ENCODE measurements at regions not wholly inside any gene's neighbourhood (a gene's known extent, or its start where the extent isn't known, plus 50 kb on each side); places are given as distances from the start of the nearest gene placed in this dataset.

GRCh38 chr1:95685081-95685480 is 451.1 kb downstream of the RWDD3 start:
- Histone ChIP-seq H3K9ac (ENCODE audit: insufficient read depth, low read depth, low read length) (no peak overlapping the region), H3K4me3 (replicated peaks in 1 of 3; ENCODE audit: insufficient read depth in 1 of 3, low read depth in 2 of 3, low read length in 3 of 3) (no peak overlapping the region), H2AFZ (ENCODE audit: low read length) (no peak overlapping the region), H3K27ac (ENCODE audit: extremely low read length, insufficient read depth, low read length) (no peak overlapping the region), H3K27me3 (ENCODE audit: control insufficient read depth in 1 of 2, insufficient read depth in 2 of 2, low read length in 2 of 2) (no peaks in the 10 kb centered on the region), H4K20me1 (ENCODE audit: insufficient read depth, low read length) (no peaks in the 10 kb centered on the region), H3K4me2 (ENCODE audit: low read depth, low read length) (no peak overlapping the region), H3K79me2 (ENCODE audit: insufficient read depth, low read length) (no peaks in the 10 kb centered on the region), H3K9me3 (ENCODE audit: low read length) (no peaks in the 10 kb centered on the region), H3K4me1 (ENCODE audit: insufficient read depth, low read length) (no peaks in the 10 kb centered on the region), H3K36me3 (replicated peaks in 1 of 2; ENCODE audit: control insufficient read depth in 1 of 2, insufficient read depth in 2 of 2, low read length in 2 of 2) (no peaks in the 10 kb centered on the region)
- POLR2A ChIA-PET, result no interaction called here
- 0% methylated on average over 1 of the region's 2 CpGs for WGBS (ENCODE audit: low lambda C conversion rate)
- CTCF ChIA-PET (ENCODE audit: low intra/inter-chr PET ratio, low total read pairs), result no interaction called here
- ATAC-seq, result no peak
- intact Hi-C loops (cut with micrococcal nuclease; ENCODE audit: unreplicated experiment), result no loop called here
- FAIRE-seq, result no peak
- no peak for DNase-seq (ENCODE audit: low spot score)
- in situ Hi-C loops (cut with HindIII; ENCODE audit: extremely low pct_ligation_motif_present, low pct_unique_long_range_greater_than_20kb), result no loop called here
- BruUV-seq (replicated peaks), result no TSS peak
- TF ChIP-seq, protein P1, sequence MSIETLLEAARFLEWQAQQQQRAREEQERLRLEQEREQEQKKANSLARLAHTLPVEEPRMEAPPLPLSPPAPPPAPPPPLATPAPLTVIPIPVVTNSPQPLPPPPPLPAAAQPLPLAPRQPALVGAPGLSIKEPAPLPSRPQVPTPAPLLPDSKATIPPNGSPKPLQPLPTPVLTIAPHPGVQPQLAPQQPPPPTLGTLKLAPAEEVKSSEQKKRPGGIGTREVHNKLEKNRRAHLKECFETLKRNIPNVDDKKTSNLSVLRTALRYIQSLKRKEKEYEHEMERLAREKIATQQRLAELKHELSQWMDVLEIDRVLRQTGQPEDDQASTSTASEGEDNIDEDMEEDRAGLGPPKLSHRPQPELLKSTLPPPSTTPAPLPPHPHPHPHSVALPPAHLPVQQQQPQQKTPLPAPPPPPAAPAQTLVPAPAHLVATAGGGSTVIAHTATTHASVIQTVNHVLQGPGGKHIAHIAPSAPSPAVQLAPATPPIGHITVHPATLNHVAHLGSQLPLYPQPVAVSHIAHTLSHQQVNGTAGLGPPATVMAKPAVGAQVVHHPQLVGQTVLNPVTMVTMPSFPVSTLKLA (IDR thresholded peaks at IDR 0.05), result no peak
- TF ChIP-seq SRY (CRISPR knock-in tag; IDR thresholded peaks at IDR 0.05) (no peak), MED1 (CRISPR knock-in tag; IDR thresholded peaks at IDR 0.05) (no peak), ZNF749 (CRISPR knock-in tag; IDR thresholded peaks at IDR 0.05; ENCODE audit: borderline replicate concordance) (no peak), ZBTB39 (CRISPR knock-in tag; IDR thresholded peaks at IDR 0.05) (no peak), MED8 (CRISPR knock-in tag; IDR thresholded peaks at IDR 0.05; ENCODE audit: insufficient replicate concordance) (no peak), YEATS4 (CRISPR knock-in tag; IDR thresholded peaks at IDR 0.05; ENCODE audit: borderline replicate concordance) (no peak), ZNF225 (CRISPR knock-in tag; IDR thresholded peaks at IDR 0.05) (no peak), MAFF (IDR thresholded peaks at IDR 0.05; ENCODE audit: low read depth, low read length) (no peak), ZBTB26 (CRISPR knock-in tag; IDR thresholded peaks at IDR 0.05; ENCODE audit: borderline replicate concordance) (no peak), ZNF891 (CRISPR knock-in tag; IDR thresholded peaks at IDR 0.05) (no peak), ETV5 (CRISPR knock-in tag; IDR thresholded peaks at IDR 0.05; ENCODE audit: borderline replicate concordance) (no peak), HIC2 (CRISPR knock-in tag; IDR thresholded peaks at IDR 0.05; ENCODE audit: low read depth) (no peak), ZNF414 (CRISPR knock-in tag; IDR thresholded peaks at IDR 0.05) (no peak), STAT5B (CRISPR knock-in tag; IDR thresholded peaks at IDR 0.05) (no peak), CHCHD3 (CRISPR knock-in tag; IDR thresholded peaks at IDR 0.05) (no peak), NR2C2 (CRISPR knock-in tag; IDR thresholded peaks at IDR 0.05; ENCODE audit: borderline replicate concordance) (no peak), ATM (IDR thresholded peaks at IDR 0.05; ENCODE audit: borderline replicate concordance) (no peak), ATF5 (CRISPR knock-in tag; IDR thresholded peaks at IDR 0.05; ENCODE audit: low read depth) (no peak)
